ENCODE measurements at regions not wholly inside any gene's neighbourhood (a gene's known extent, or its start where the extent isn't known, plus 50 kb on each side); places are given as distances from the start of the nearest gene placed in this dataset.

GRCh38 chr1:234907940-234908405 lies 220.7 kb downstream of the TOMM20 start (continued):
- TF ChIP-seq MEF2A (IDR thresholded peaks at IDR 0.05; ENCODE audit: borderline replicate concordance, low read depth) (no peak), SMC3 (IDR thresholded peaks at IDR 0.05; ENCODE audit: low read depth, low read length) (no peak), RCOR1 (IDR thresholded peaks at IDR 0.05; ENCODE audit: low read length) (peak; percentile 73), EP300 (IDR thresholded peaks at IDR 0.05; ENCODE audit: borderline replicate concordance in 1 of 2, low read depth in 1 of 2, low read length in 1 of 2) (peak in 1 of 2 experiments; percentile 65; a peak in 1 of 4 replicates), MXI1 (IDR thresholded peaks at IDR 0.05; ENCODE audit: low read depth, low read length) (0 out of 2 replicates have a peak, but pooled peaks have one; percentile 7)

GRCh38 chr1:234907208-234907939 lies 221.3 kb downstream of the TOMM20 start:
- Histone ChIP-seq H3K4me1 (ENCODE audit: control insufficient read depth in 1 of 2, insufficient read depth in 2 of 2, low read depth in 1 of 2, low read length in 1 of 2) (peaks cover 0 to 18% of the 10 kb centered on the region in 2 experiments; a peak in 2 of 4 replicates), H3K4me2 (no peak overlapping the region; the same call in 1 of the 2 replicates), H3K27ac (ENCODE audit: low read depth in 2 of 2, low read length in 1 of 2) (peak overlapping the region; percentile 7 to 60; a peak in 3 of 4 replicates), H2AFZ (ENCODE audit: low read depth) (no peak overlapping the region), H3F3A (replicated peaks; ENCODE audit: insufficient read depth) (no peaks in the 10 kb centered on the region), H3K4me3 (ENCODE audit: low read depth in 2 of 2, low read length in 1 of 2) (no peak overlapping the region), H3K9me3 (no peaks in the 10 kb centered on the region), H3K9me2 (no peaks in the 10 kb centered on the region), H3K27me3 (ENCODE audit: insufficient read depth) (no peaks in the 10 kb centered on the region), H4K20me1 (ENCODE audit: insufficient read depth) (no peaks in the 10 kb centered on the region), H3K79me2 (ENCODE audit: insufficient read depth) (no peaks in the 10 kb centered on the region), H3K36me3 (replicated peaks in 1 of 2; ENCODE audit: control insufficient read depth in 1 of 2, insufficient read depth in 2 of 2, low read length in 1 of 2) (no peaks in the 10 kb centered on the region), H3K9ac (no peak overlapping the region)
- DNase-seq, result peak; percentile 32
- ChIA-PET CTCF (interaction anchor here (0.8 to 2.3 kb wide), 6 partner anchors 12 to 176 kb away, joined by 3 to 9 read pairs (median 4); no protein-coding TSS in a partner anchor), POLR2A (interaction anchor here (0.8 to 1.9 kb wide), 3 partner anchors 111 to 295 kb away, joined by 3 to 9 read pairs (median 6); no protein-coding TSS in a partner anchor)
- no peak for TF ChIP-seq USF1 (IDR thresholded peaks at IDR 0.05; ENCODE audit: borderline replicate concordance, low read depth)
- no peak for TF ChIP-seq REST (IDR thresholded peaks at IDR 0.05; ENCODE audit: low read depth, low read length)
- TF ChIP-seq RCOR1 (IDR thresholded peaks at IDR 0.05; ENCODE audit: low read length), result no peak
- TF ChIP-seq SMC3 (IDR thresholded peaks at IDR 0.05; ENCODE audit: low read depth, low read length), result no peak
- TF ChIP-seq MEF2A (IDR thresholded peaks at IDR 0.05; ENCODE audit: borderline replicate concordance, low read depth), result no peak
- TF ChIP-seq MXI1 (IDR thresholded peaks at IDR 0.05; ENCODE audit: low read depth, low read length), result no peak
- TF ChIP-seq POLR2AphosphoS5 (IDR thresholded peaks at IDR 0.05; ENCODE audit: low read depth, low read length), result no peak
- no peak for TF ChIP-seq NFIC (IDR thresholded peaks at IDR 0.05; ENCODE audit: borderline replicate concordance)
- no peak for TF ChIP-seq YY1 (IDR thresholded peaks at IDR 0.05; ENCODE audit: low read depth)
- TF ChIP-seq RFX5 (IDR thresholded peaks at IDR 0.05; ENCODE audit: low read length), result no peak
- TF ChIP-seq NRF1 (IDR thresholded peaks at IDR 0.05; ENCODE audit: low read depth, low read length), result no peak
- WGBS (ENCODE audit: low lambda C conversion rate), result 90% methylated on average over 10 of the region's 10 CpGs

All from SK-N-SH (cell line).